ENCODE measurements at regions not wholly inside any gene's neighbourhood (a gene's known extent, or its start where the extent isn't known, plus 50 kb on each side); places are given as distances from the start of the nearest gene placed in this dataset.
"Not testable (repeated sequence)": the region's sequence is repeated elsewhere in the genome, so short reads cannot be mapped to it uniquely, and the experiment has no call there.

DNA sequence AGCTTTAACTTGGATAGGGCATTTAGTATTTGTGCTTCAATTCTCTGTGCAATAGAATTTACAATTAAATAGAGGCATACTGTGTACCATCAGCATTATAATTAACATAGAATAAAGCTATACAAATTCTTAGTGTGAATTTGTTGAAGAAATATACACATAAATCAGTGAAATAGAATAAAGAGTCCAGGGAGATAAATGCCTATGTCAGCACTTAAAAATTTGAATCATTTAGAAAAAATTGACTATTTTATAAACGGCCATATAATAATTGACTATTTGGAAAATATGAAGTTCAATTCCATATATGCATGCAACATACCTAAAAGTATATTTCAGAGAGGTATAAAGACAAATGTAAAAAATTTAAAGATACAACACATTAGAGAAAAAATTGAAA lies 348.7 kb downstream of the NR4A2 start:
- no peaks in the 10 kb centered on the region for H3K36me3 Mint-ChIP-seq (ENCODE audit: low read depth)
- no peak overlapping the region for H3K27ac Mint-ChIP-seq
- no peaks in the 10 kb centered on the region for H3K4me1 Mint-ChIP-seq (ENCODE audit: low read depth)
- H3K9me3 Mint-ChIP-seq, result no peaks in the 10 kb centered on the region
- no peak overlapping the region for H3K4me3 Mint-ChIP-seq
- H3K27me3 Mint-ChIP-seq, result no peaks in the 10 kb centered on the region
- DNase-seq, result no peak

- no peak overlapping the region for H3K4me3 Mint-ChIP-seq
- no peaks in the 10 kb centered on the region for H3K27me3 Mint-ChIP-seq
- no peaks in the 10 kb centered on the region for H3K4me1 Mint-ChIP-seq (ENCODE audit: low read depth)
- no peak overlapping the region for H3K27ac Mint-ChIP-seq
- H3K36me3 Mint-ChIP-seq (ENCODE audit: low read depth), result no peaks in the 10 kb centered on the region
- H3K9me3 Mint-ChIP-seq, result no peaks in the 10 kb centered on the region
- DNase-seq, result no peak
These were observed 350.4 kb downstream of the NR4A2 start for GRCh38 chr2:155982135-155982534.

DNA sequence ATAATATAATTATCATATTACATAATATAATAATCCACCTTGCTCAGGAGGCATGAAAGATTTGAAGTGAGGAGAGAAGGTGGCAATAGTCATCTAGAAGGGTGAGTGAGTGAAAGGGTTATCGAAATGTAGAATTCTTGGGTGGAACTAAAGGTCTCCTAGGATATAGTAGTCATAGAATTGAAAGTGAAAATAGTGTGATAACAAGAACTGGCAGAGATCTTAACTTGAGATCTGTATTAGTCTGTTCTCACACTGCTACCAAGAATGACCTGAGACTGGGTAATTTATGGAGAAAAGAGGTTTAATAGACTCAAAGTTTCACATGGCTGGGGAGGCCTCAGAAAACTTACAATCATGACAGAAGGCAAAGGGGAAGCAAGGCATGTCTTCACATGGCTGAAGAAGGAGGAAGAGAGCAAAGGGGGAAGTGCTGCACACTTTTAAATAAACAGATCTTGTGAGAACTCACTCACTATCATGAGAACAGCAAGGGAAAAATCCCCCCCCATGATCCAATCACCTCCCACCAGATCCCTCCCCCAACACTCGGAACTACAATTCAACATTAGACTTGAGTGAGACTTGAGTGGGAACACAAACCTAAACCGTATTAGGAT lies 351.5 kb downstream of the NR4A2 start:
- Mint-ChIP-seq H3K27me3 (no peaks in the 10 kb centered on the region), H3K36me3 (ENCODE audit: low read depth) (no peaks in the 10 kb centered on the region), H3K4me1 (ENCODE audit: low read depth) (no peaks in the 10 kb centered on the region), H3K27ac (no peak overlapping the region), H3K9me3 (no peaks in the 10 kb centered on the region), H3K4me3 (no peak overlapping the region)
- DNase-seq, result no peak

DNA sequence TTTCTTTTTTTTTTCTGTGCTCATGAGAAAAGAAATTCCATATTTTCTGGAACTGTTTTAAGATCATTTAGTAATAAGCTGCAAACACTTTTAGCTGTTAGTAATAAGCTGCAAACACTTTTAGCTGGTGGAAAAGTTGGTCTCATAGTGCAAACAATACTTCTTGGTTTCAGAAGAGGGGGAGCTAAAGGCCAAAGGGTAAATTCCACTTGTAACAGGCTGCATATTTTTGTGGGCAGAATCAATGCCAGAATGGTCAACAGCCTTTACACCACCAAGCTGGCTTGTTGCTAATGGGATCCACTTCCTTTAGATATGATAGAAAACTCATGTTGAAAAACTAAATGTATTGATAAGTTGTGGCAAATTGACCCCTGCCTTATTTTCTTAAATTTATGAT lies 356.8 kb downstream of the NR4A2 start:
- H3K27ac Mint-ChIP-seq, result no peak overlapping the region
- H3K4me1 Mint-ChIP-seq (ENCODE audit: low read depth), result no peaks in the 10 kb centered on the region
- H3K9me3 Mint-ChIP-seq, result no peaks in the 10 kb centered on the region
- no peak overlapping the region for H3K4me3 Mint-ChIP-seq
- no peaks in the 10 kb centered on the region for H3K36me3 Mint-ChIP-seq (ENCODE audit: low read depth)
- DNase-seq, result no peak
- H3K27me3 Mint-ChIP-seq, result no peaks in the 10 kb centered on the region

- H3K27ac Mint-ChIP-seq, result no peak overlapping the region
- no peaks in the 10 kb centered on the region for H3K9me3 Mint-ChIP-seq
- DNase-seq, result no peak
- H3K4me1 Mint-ChIP-seq (ENCODE audit: low read depth), result no peaks in the 10 kb centered on the region
- H3K4me3 Mint-ChIP-seq, result no peak overlapping the region
- no peaks in the 10 kb centered on the region for H3K27me3 Mint-ChIP-seq
- no peaks in the 10 kb centered on the region for H3K36me3 Mint-ChIP-seq (ENCODE audit: low read depth)
These were observed 359.6 kb downstream of the NR4A2 start for GRCh38 chr2:155972916-155973315.

- H3K4me3 Mint-ChIP-seq; H3K36me3 Mint-ChIP-seq (ENCODE audit: low read depth); DNase-seq; H3K27ac Mint-ChIP-seq; H3K9me3 Mint-ChIP-seq; H3K4me1 Mint-ChIP-seq (ENCODE audit: low read depth); H3K27me3 Mint-ChIP-seq: not testable (repeated sequence)
These were observed 366.5 kb downstream of the NR4A2 start for GRCh38 chr2:155966064-155966471.

- H3K4me3 Mint-ChIP-seq, result no peak overlapping the region
- H3K36me3 Mint-ChIP-seq (ENCODE audit: low read depth), result no peaks in the 10 kb centered on the region
- H3K4me1 Mint-ChIP-seq (ENCODE audit: low read depth), result no peaks in the 10 kb centered on the region
- no peak for DNase-seq
- no peaks in the 10 kb centered on the region for H3K27me3 Mint-ChIP-seq
- no peak overlapping the region for H3K27ac Mint-ChIP-seq
- H3K9me3 Mint-ChIP-seq, result no peaks in the 10 kb centered on the region
These were observed 367.0 kb downstream of the NR4A2 start for GRCh38 chr2:155965415-155966063.

DNA sequence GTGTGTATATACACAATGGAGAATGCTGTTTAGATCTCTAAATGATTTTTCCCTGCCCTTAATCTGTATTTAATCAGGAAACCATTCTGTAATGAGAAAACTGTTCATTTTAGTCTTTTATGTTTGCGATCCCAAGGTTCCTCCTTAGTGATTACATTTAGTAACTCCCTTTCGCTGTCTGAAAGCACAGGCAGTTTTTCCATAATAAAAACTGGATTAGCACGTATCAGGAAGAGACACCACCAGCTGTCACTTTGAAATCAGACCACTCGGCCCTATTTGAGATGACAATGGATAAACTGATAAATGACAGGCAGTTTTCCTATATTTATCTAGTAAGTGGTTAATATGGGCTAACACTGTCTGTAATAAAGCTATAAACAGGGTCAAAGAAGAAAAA lies 370.9 kb downstream of the NR4A2 start:
- Mint-ChIP-seq H3K4me3 (no peak overlapping the region), H3K27me3 (no peaks in the 10 kb centered on the region), H3K27ac (no peak overlapping the region), H3K9me3 (no peaks in the 10 kb centered on the region), H3K36me3 (ENCODE audit: low read depth) (no peaks in the 10 kb centered on the region), H3K4me1 (ENCODE audit: low read depth) (no peaks in the 10 kb centered on the region)
- no peak for DNase-seq

GRCh38 chr2:155958834-155959233 lies 373.7 kb downstream of the NR4A2 start:
- H3K4me1 Mint-ChIP-seq (ENCODE audit: low read depth), result no peaks in the 10 kb centered on the region
- no peaks in the 10 kb centered on the region for H3K36me3 Mint-ChIP-seq (ENCODE audit: low read depth)
- no peak for DNase-seq
- no peaks in the 10 kb centered on the region for H3K9me3 Mint-ChIP-seq
- no peak overlapping the region for H3K27ac Mint-ChIP-seq
- no peaks in the 10 kb centered on the region for H3K27me3 Mint-ChIP-seq
- no peak overlapping the region for H3K4me3 Mint-ChIP-seq

DNA sequence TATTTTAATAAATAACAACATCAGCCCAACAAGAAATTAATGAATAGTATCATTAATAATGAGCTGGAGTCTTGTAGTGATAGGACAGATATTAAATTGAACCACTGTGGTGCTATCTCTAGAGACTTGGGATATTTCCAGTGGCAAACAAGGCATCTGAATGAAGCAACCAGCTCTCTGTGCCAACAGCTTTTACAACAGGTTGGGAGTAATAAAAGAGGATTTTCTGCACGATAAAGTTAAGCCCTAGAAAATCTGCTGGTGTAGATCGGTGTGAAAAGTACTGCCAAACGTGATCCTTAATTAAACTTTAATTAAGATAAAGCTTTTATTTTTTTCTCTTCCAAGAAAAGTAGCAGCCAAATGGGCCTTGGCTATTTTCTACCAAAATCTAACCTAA lies 385.5 kb downstream of the NR4A2 start:
- no peaks in the 10 kb centered on the region for H3K4me1 Mint-ChIP-seq (ENCODE audit: low read depth)
- DNase-seq, result no peak
- H3K9me3 Mint-ChIP-seq, result no peaks in the 10 kb centered on the region
- no peaks in the 10 kb centered on the region for H3K36me3 Mint-ChIP-seq (ENCODE audit: low read depth)
- no peaks in the 10 kb centered on the region for H3K27me3 Mint-ChIP-seq
- no peak overlapping the region for H3K27ac Mint-ChIP-seq
- H3K4me3 Mint-ChIP-seq, result no peak overlapping the region

DNA sequence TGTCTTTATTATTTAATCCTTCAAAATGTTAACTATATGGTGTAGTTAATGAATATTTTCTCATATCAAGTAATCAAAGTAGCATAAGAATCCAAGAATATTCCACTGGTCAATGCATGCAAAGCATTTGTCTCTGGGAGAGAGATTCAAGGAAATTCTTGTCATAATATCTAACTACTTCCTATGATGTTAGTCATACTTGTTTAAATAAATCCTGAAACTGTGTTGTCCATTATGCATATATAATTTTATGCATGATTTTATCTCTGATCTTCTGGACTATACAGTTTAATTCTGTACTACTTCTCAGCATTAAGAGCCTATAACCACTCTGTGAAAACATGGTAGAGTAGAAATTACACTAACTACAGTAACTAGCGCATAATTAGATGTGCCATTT lies 388.3 kb downstream of the NR4A2 start:
- Mint-ChIP-seq H3K9me3 (no peaks in the 10 kb centered on the region), H3K4me1 (ENCODE audit: low read depth) (no peaks in the 10 kb centered on the region), H3K27ac (no peak overlapping the region), H3K27me3 (peaks cover 8% of the 10 kb centered on the region), H3K36me3 (ENCODE audit: low read depth) (no peaks in the 10 kb centered on the region), H3K4me3 (no peak overlapping the region)
- DNase-seq, result no peak

DNA sequence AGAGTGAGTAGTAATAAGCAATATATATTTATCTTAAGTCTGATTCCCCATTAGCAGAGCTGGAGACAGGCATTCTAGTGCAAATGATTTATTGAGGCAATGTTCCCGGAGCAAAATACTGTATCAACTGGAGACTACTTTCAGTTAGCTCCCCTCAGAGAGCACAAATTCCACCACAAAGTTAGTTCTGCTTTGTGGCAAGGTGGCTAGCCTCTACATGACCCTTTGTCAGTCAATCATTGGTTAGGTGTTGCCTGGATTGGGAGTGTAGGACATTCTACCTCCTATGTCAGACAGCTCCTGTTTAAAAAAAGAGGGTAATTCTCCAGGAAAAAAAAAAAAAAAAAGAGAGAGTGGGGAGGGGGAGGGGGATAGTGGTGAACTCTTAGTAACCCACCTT lies 402.2 kb downstream of the NR4A2 start:
- Mint-ChIP-seq H3K27ac (no peak overlapping the region), H3K9me3 (peaks cover 9% of the 10 kb centered on the region), H3K4me3 (no peak overlapping the region), H3K27me3 (no peaks in the 10 kb centered on the region), H3K4me1 (ENCODE audit: low read depth) (no peaks in the 10 kb centered on the region), H3K36me3 (ENCODE audit: low read depth) (no peaks in the 10 kb centered on the region)
- DNase-seq, result no peak

DNA sequence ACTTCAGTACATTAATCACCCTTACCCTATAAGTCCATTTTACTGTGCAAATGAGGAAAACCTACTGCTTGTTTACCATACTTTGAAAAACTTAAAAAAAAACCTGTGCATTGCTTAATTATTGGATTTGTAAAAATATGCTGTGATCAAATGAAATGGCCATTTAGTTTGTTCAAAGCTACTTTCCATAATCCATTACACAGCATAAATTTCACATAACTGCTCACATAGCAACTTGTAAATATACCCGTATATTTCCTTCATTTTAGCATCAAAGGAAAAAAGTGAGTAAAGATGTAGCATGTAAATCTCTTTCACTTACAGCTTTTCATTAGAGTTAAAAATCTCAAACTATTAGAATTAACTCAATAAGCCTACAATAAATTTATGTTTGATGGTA lies 415.1 kb downstream of the NR4A2 start:
- H3K27ac Mint-ChIP-seq, result no peak overlapping the region
- no peaks in the 10 kb centered on the region for H3K36me3 Mint-ChIP-seq (ENCODE audit: low read depth)
- no peaks in the 10 kb centered on the region for H3K9me3 Mint-ChIP-seq
- no peak overlapping the region for H3K4me3 Mint-ChIP-seq
- no peaks in the 10 kb centered on the region for H3K27me3 Mint-ChIP-seq
- no peak for DNase-seq
- no peaks in the 10 kb centered on the region for H3K4me1 Mint-ChIP-seq (ENCODE audit: low read depth)

DNA sequence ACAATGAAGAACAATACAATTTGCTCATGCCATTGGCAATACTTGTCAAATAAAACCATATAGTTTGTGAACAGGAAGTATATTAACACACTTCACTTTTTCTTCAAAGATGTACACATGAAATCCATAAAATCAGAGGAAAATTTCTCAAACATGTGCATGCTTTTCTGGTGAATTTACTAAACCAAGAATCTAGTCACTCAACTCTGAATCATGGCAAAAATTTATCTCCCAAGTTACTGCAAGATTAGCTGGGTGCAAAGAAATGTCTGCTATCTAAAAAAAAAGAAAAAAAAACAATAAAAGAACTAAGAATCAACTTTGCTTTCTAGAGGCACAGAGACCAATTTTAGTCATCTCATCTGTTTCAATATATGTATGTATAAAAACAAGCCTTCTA lies 419.2 kb downstream of the NR4A2 start:
- DNase-seq, result no peak
- no peaks in the 10 kb centered on the region for H3K9me3 Mint-ChIP-seq
- no peaks in the 10 kb centered on the region for H3K36me3 Mint-ChIP-seq (ENCODE audit: low read depth)
- no peak overlapping the region for H3K27ac Mint-ChIP-seq
- no peak overlapping the region for H3K4me3 Mint-ChIP-seq
- no peaks in the 10 kb centered on the region for H3K27me3 Mint-ChIP-seq
- no peaks in the 10 kb centered on the region for H3K4me1 Mint-ChIP-seq (ENCODE audit: low read depth)

- H3K36me3 Mint-ChIP-seq (ENCODE audit: low read depth), result no peaks in the 10 kb centered on the region
- H3K27me3 Mint-ChIP-seq, result no peaks in the 10 kb centered on the region
- no peak for DNase-seq
- H3K4me1 Mint-ChIP-seq (ENCODE audit: low read depth), result no peaks in the 10 kb centered on the region
- H3K9me3 Mint-ChIP-seq, result no peaks in the 10 kb centered on the region
- no peak overlapping the region for H3K4me3 Mint-ChIP-seq
- H3K27ac Mint-ChIP-seq, result no peak overlapping the region
These were observed 424.0 kb downstream of the NR4A2 start for GRCh38 chr2:155908567-155908966.

DNA sequence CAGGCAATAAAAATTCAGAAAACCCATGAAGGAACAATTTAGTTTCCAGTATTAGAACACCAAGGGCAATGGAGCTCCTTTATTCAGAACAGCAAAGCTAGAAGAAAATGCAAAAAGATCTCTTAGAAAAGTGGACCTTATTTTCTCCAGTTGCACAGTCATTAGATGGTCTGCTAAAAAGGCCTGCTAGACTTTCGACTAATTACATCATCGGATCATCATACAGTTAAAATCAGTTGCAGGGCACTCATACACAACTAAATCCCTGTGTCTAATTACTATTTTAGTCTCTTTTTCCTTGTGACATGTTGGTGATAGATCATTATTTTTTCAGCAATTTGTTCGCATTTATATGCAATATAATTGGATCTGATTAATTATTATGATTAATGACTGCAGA lies 425.3 kb downstream of the NR4A2 start:
- no peaks in the 10 kb centered on the region for H3K4me1 Mint-ChIP-seq (ENCODE audit: low read depth)
- no peaks in the 10 kb centered on the region for H3K36me3 Mint-ChIP-seq (ENCODE audit: low read depth)
- DNase-seq, result no peak
- no peak overlapping the region for H3K27ac Mint-ChIP-seq
- H3K4me3 Mint-ChIP-seq, result no peak overlapping the region
- no peaks in the 10 kb centered on the region for H3K27me3 Mint-ChIP-seq
- no peaks in the 10 kb centered on the region for H3K9me3 Mint-ChIP-seq

All from activated T-cell treated with anti-CD3 and anti-CD28 coated beads, Interleukin-2, amount 50 U/mL, for 24 hours (primary cell).